Motor neuron (in vitro differentiated cells): ENCODE measurements at regions not wholly inside any gene's neighbourhood (a gene's known extent, or its start where the extent isn't known, plus 50 kb on each side); places are given as distances from the start of the nearest gene placed in this dataset.

Experiments used
- ATAC-seq, 8 experiments: fragments of 200-7000 bp; cut with Tn5 transposase; replicated peaks in 6 of 8; 2 replicates each; pipeline ENCODE4 v1.8.0; 2021; ENCODE audit warnings: mild to moderate bottlenecking in 8 of 8, moderate library complexity in 8 of 8
- H3K27ac ChIP-seq, 2 donors: fragments of 250-450 bp; sonication (Bioruptor Pico); 2 replicates each; pipeline ENCODE4 v1.9.0; 2021; ENCODE audit warnings: antibody characterized with exemption in 2 of 2, mild to moderate bottlenecking in 2 of 2, moderate library complexity in 1 of 2
- H3K4me1 ChIP-seq, 2 donors: fragments of 250-450 bp; sonication (Bioruptor Pico); replicated peaks in 1 of 2; 2 replicates each; pipeline ENCODE4 v1.6.1; 2021; ENCODE audit warnings: antibody characterized with exemption in 2 of 2, mild to moderate bottlenecking in 2 of 2, moderate library complexity in 1 of 2
- H3K4me3 ChIP-seq, 5 donors: fragments of 250-450 bp; sonication (Bioruptor Pico); 2 replicates each; pipeline ENCODE4 v1.9.0; 2021; ENCODE audit warnings: antibody characterized with exemption in 5 of 5, mild to moderate bottlenecking in 5 of 5, moderate library complexity in 4 of 5
- WGBS, 10 experiments: fragments of 450-650 bp; shearing (Covaris generic); methylation state at CpG; one replicate each; pipeline ENCODE4 v1.0.0; 2022; 5-methylcytosine and 5-hydroxymethylcytosine counted together
- in situ Hi-C, 9 experiments: fragments of 400-800 bp; cut with MboI; loops; one replicate each; pipeline ENCODE4 v1.15.0; 2021; ENCODE audit warnings: low sequenced_read_pairs in 9 of 9, low pct_unique_long_range_greater_than_20kb in 2 of 9; ENCODE audit not compliant: unreplicated experiment in 9 of 9

GRCh38 chr6:25046942-25047341 lies 111.2 kb upstream of the RIPOR2 start:
- WGBS, 10 experiments = 17 to 100% (median 94%) methylated on average over 1 to 2 of the region's 2 CpGs; no CpG with 5 or more reads in 1 of the 10 experiments
- ATAC-seq = no peak

GRCh38 chr6:25050356-25050755 lies 114.6 kb upstream of the RIPOR2 start:
- Histone ChIP-seq H3K4me1 (peaks cover 5 to 8% of the 10 kb centered on the region in 2 donors), H3K27ac (peak overlapping the region in 1 of 2 donors; percentile 34), H3K4me3 (no peak overlapping the region)
- WGBS, 10 experiments = 0 to 56% (median 31%) methylated on average over 2 to 5 of the region's 6 CpGs
- in situ Hi-C loops = loop anchor here in 2 of 9 experiments (25.0 kb wide), 1 partner anchor 188 kb away; no protein-coding TSS in a partner anchor
- ATAC-seq = peak; percentile 61 to 96 (median 95)

More at GRCh38 chr6:25046942-25047341, 111.2 kb upstream of the RIPOR2 start:
- in situ Hi-C loops = no loop called here
- peaks cover 8 to 9% of the 10 kb centered on the region in 2 donors for H3K4me1 ChIP-seq
- H3K27ac ChIP-seq = no peak overlapping the region
- H3K4me3 ChIP-seq = no peak overlapping the region

- ATAC-seq = no peak
- Histone ChIP-seq H3K4me3 (no peak overlapping the region), H3K4me1 (peaks cover 5 to 8% of the 10 kb centered on the region in 2 donors), H3K27ac (no peak overlapping the region)
- 10 to 94% (median 74%) methylated on average over 1 to 2 of the region's 2 CpGs; no CpG with 5 or more reads in 1 of the 10 experiments for WGBS, 10 experiments
- in situ Hi-C loops = loop anchor here in 2 of 9 experiments (25.0 kb wide), 1 partner anchor 189 kb away; no protein-coding TSS in a partner anchor
Measured at GRCh38 chr6:25051083-25051482, 115.3 kb upstream of the RIPOR2 start.

GRCh38 chr6:25052181-25052580 lies 116.4 kb upstream of the RIPOR2 start:
- 80% methylated on average over 1 of the region's 1 CpG; no CpG with 5 or more reads in 8 of the 10 experiments for WGBS, 10 experiments
- Histone ChIP-seq H3K4me3 (no peak overlapping the region), H3K27ac (no peak overlapping the region), H3K4me1 (peaks cover 5 to 8% of the 10 kb centered on the region in 2 donors)
- in situ Hi-C loops = loop anchor here in 2 of 9 experiments (25.0 kb wide), 1 partner anchor 190 kb away; no protein-coding TSS in a partner anchor
- no peak for ATAC-seq

- H3K4me3 ChIP-seq = no peak overlapping the region
- H3K4me1 ChIP-seq = peaks cover 5 to 8% of the 10 kb centered on the region in 2 donors
- WGBS, 10 experiments = 17 to 100% (median 60%) methylated on average over 1 to 2 of the region's 2 CpGs; no CpG with 5 or more reads in 1 of the 10 experiments
- ATAC-seq = peak; percentile 19 to 73 (median 38)
- no peak overlapping the region for H3K27ac ChIP-seq
- in situ Hi-C loops = loop anchor here in 2 of 9 experiments (25.0 kb wide), 1 partner anchor 192 kb away; no protein-coding TSS in a partner anchor
Measured at GRCh38 chr6:25053875-25054371, 118.2 kb upstream of the RIPOR2 start.

- no peak overlapping the region for H3K27ac ChIP-seq
- in situ Hi-C loops = loop anchor here in 2 of 9 experiments (25.0 kb wide), 1 partner anchor 192 kb away; no protein-coding TSS in a partner anchor
- H3K4me3 ChIP-seq = no peak overlapping the region
- H3K4me1 ChIP-seq = peaks cover 5 to 8% of the 10 kb centered on the region in 2 donors
- peak in 4 of 8 experiments; percentile 39 to 73 (median 57) for ATAC-seq
- 3 to 88% (median 69%) methylated on average over 1 to 3 of the region's 3 CpGs; no CpG with 5 or more reads in 1 of the 10 experiments for WGBS, 10 experiments
Measured at GRCh38 chr6:25054469-25054868, 118.7 kb upstream of the RIPOR2 start.

- Histone ChIP-seq H3K27ac (no peak overlapping the region), H3K4me3 (no peak overlapping the region), H3K4me1 (no peaks in the 10 kb centered on the region)
- in situ Hi-C loops = loop anchor here in 2 of 9 experiments (25.0 kb wide), 1 partner anchor 194 kb away; no protein-coding TSS in a partner anchor
- ATAC-seq = no peak
- WGBS, 10 experiments = 60 to 100% (median 95%) methylated on average over 1 to 3 of the region's 3 CpGs; no CpG with 5 or more reads in 2 of the 10 experiments
Measured at GRCh38 chr6:25056130-25056529, 120.4 kb upstream of the RIPOR2 start.

- no peaks in the 10 kb centered on the region for H3K4me1 ChIP-seq
- no peak overlapping the region for H3K4me3 ChIP-seq
- in situ Hi-C loops = loop anchor here in 2 of 9 experiments (25.0 kb wide), 1 partner anchor 195 kb away; no protein-coding TSS in a partner anchor
- no peak for ATAC-seq
- 70 to 97% (median 85%) methylated on average over 1 to 6 of the region's 7 CpGs for WGBS, 10 experiments
- no peak overlapping the region for H3K27ac ChIP-seq
Measured at GRCh38 chr6:25057111-25057905, 121.5 kb upstream of the RIPOR2 start.

GRCh38 chr6:25058441-25058840 lies 122.7 kb upstream of the RIPOR2 start:
- 66 to 100% (median 82%) methylated on average over 2 to 5 of the region's 5 CpGs; no CpG with 5 or more reads in 2 of the 10 experiments for WGBS, 10 experiments
- no peak for ATAC-seq
- Histone ChIP-seq H3K4me1 (no peaks in the 10 kb centered on the region), H3K27ac (no peak overlapping the region), H3K4me3 (no peak overlapping the region)
- in situ Hi-C loops = loop anchor here in 2 of 9 experiments (25.0 kb wide), 1 partner anchor 196 kb away; no protein-coding TSS in a partner anchor

GRCh38 chr6:25058941-25059340 lies 123.2 kb upstream of the RIPOR2 start:
- in situ Hi-C loops = loop anchor here in 2 of 9 experiments (25.0 kb wide), 1 partner anchor 197 kb away; no protein-coding TSS in a partner anchor
- Histone ChIP-seq H3K27ac (no peak overlapping the region), H3K4me1 (no peaks in the 10 kb centered on the region), H3K4me3 (no peak overlapping the region)
- 50 to 100% (median 91%) methylated on average over 1 to 4 of the region's 4 CpGs; no CpG with 5 or more reads in 1 of the 10 experiments for WGBS, 10 experiments
- ATAC-seq = no peak

GRCh38 chr6:25060522-25060921 lies 124.8 kb upstream of the RIPOR2 start:
- no peaks in the 10 kb centered on the region for H3K4me1 ChIP-seq
- ATAC-seq = no peak
- H3K27ac ChIP-seq = no peak overlapping the region
- in situ Hi-C loops = loop anchor here in 4 of 9 experiments (10.0 to 25.0 kb wide), 2 partner anchors 198 to 206 kb away; no protein-coding TSS in a partner anchor
- WGBS, 10 experiments = 69 to 100% (median 89%) methylated on average over 1 to 2 of the region's 2 CpGs; no CpG with 5 or more reads in 5 of the 10 experiments
- no peak overlapping the region for H3K4me3 ChIP-seq

- no peak for ATAC-seq
- in situ Hi-C loops = loop anchor here in 4 of 9 experiments (10.0 to 25.0 kb wide), 2 partner anchors 199 to 207 kb away; no protein-coding TSS in a partner anchor
- Histone ChIP-seq H3K4me1 (no peaks in the 10 kb centered on the region), H3K4me3 (no peak overlapping the region), H3K27ac (no peak overlapping the region)
- whole genome bisulfite sequencing, 10 experiments = 32 to 100% (median 45%) methylated on average over 1 to 6 of the region's 6 CpGs; no CpG with 5 or more reads in 1 of the 10 experiments
Measured at GRCh38 chr6:25061289-25061936, 125.7 kb upstream of the RIPOR2 start.
